Superior temporal gyrus (tissue), 1 donor: ENCODE measurements at regions not wholly inside any gene's neighbourhood (a gene's known extent, or its start where the extent isn't known, plus 50 kb on each side); places are given as distances from the start of the nearest gene placed in this dataset.
"Not testable (repeated sequence)": the region's sequence is repeated elsewhere in the genome, so short reads cannot be mapped to it uniquely, and the experiment has no call there.

Experiments
- DNase-seq: peaks from one replicate; pipeline ENCODE4 v3.0.0-alpha.2; 2016; ENCODE audit errors: extremely low spot score

DNA sequence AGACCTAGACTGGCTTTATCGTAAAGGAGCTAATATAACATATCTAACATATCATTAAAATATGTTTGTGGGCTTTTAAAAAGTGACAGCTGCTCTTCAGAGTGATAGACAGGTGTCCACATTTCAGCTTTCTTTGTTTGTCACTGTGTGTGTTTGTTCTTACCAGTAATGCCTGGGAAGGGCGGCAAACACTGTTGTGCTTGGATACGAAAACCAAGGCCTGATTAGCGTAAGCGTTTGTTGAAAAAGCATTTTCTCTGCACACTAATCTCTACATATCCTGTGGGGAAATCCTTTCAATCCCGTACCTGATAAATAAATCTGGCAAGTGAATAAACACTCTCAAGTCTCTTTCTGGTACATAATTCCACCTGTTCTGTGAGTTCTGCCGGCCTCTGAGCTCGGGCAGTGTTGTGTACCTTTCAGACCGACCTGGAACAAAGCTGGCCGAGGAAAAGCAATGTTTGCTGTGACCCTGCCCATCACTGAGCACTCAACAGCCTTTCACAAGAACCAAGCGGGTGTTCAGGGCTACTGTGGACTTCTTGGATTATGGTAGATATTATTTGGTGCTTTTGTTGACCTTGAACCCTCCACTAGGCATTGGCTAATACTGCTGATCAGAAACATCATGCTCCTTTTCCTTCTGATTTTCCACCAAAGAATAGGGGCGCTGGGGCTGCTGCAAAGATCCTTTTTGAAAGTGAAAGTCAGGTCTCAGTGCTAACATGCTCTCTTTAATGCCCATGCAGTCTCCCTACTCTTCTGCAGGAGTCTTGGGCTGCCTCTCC, 100.4 kb downstream of the CD83 start:
- no peak for DNase-seq

DNA sequence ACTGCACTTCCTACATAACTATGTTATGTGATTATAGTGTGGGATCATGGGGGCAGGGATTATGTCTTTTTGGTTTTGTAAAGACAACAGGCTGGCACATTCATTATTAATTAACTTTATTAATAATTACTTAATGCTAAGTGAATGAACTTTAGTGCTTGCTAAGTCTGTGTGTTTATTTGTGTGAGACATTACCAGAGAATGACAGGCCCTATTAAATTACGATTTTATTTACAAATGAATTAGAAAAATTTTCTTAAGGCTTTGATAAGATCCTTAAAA, 100.9 kb downstream of the CD83 start:
- no peak for DNase-seq

DNA sequence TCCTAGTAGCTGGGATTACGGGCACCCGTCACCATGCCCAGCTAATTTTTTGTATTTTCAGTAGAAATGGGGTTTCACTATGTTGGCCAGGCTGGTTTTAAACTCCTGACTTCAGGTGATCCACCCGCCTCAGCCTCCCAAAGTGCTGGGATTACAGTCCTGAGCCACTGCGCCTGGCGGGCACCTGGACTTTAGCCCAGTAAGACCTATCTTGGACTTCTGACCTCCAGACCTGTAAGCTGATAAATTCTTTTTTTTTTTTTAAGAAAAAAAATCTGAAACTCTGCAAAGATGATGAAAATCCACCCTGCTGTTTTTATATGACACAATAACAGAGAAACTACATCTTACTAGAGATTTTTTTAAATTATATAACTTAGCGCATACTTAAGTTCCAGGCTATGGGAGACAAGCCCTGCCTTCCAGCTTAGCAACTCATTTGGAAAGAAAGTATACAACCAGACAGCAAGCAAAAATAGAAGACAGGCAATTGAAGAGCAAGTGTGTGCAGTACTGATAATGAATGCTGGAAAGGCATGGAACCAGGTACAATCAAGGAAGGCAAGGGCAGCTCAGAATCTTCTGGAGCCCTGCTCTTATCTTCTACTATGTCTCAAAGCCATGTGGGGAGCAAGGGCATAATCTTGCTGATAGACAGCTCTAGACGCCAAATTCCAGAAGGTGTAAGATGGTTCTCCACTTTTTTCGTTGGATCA, 104.2 kb downstream of the CD83 start:
- no peak for DNase-seq

DNA sequence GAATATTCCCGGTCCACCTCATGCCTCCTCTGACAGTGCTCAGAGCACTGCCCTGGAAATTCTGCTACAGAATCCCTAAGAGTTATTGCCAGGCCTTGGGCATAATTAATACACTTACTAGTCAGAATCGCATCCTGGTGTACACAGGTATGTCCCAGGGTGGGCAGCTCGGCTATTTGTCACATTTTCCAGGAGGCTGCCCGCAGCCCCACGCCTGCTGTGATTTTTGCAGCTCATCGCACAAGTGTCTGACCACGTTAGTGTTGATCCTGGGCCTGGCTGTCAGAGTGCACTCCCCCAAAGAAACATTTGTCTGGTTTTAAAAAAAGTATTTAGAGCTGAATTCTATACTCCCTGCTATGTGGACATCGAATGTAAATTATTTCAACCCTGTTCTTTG, 105.4 kb downstream of the CD83 start:
- no peak for DNase-seq

DNA sequence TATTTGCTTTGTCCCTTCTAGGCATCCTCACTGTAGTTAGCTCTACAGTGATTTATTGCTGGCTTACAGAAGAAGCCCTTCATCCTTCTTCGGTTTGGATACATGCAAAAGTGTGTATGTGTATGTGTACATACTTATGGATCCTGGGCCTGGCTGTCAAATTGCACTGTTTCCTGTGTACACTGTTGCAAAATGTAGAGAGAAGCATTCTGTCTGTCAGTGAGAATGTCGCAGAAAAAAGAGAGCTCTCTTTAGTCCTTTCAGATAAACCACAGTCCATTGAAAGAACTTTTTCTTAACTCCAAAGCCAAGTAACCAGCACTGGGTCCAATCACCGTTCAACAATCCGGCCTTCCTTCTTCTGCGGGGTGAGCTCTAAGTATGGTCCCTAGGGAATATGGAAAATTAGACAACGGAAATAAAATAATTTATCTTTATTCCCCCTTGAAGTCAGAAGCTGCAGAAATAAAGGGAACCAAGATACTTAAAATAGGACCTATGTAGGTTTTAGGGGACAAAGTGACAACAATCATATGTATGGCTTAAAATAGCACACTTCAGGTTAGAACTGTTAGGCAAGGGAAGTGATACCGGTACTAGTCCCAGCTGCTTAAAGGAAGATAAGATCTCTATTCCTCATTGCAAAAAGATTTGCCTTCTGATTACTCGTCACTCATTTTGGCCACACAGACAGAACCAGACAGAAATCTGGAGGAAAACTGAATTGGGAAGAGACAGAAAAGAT, 107.0 kb downstream of the CD83 start:
- DNase-seq: no peak

DNA sequence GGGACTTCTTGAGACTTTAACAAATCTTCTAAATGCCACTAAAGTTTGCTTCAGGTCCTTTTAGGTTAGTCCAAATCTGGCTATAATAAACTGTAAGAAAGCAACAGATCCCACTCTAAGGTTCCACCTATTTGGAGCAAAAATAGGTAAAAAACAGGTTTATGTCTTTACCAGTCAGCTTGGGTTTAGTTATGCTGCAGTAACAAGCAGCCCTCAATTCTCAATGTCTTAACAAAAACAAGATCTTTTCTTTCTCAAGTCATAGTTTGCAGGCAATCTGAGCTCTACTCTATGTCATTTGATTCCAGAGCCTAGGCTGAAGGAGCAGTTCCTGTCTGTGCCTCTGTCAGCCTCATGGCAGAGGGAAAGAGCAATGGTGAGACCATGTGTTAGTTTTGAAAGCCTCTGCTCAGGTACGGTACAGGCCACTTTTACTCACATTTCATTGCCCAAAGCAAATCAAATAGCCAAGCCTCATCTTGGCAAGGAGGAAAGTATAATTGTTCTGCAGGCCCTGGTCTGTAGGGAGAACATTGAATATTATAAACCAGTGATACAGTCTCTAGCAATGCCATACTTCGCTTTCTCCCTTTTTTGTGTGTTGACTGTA, 108.6 kb downstream of the CD83 start:
- no peak for DNase-seq

DNA sequence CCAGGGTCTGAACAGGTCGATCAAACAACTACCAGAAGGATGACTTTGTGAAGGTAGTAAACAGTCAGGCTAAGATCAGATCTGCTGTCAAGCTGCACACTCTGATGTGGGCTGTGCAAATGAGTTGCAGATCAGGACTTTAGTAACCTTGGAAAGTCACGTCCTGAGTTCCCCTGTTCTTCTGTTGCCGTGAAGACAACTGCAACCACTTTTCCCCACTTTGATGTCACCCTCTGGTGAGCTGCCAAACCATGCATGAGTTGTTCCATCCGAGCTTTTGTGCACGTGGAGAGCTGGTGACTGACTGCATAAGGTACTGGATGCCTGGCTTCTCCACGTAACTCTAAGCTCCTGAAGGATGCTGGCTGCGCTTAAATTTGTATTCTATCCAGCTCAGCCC, 111.0 kb downstream of the CD83 start:
- DNase-seq: no peak

DNA sequence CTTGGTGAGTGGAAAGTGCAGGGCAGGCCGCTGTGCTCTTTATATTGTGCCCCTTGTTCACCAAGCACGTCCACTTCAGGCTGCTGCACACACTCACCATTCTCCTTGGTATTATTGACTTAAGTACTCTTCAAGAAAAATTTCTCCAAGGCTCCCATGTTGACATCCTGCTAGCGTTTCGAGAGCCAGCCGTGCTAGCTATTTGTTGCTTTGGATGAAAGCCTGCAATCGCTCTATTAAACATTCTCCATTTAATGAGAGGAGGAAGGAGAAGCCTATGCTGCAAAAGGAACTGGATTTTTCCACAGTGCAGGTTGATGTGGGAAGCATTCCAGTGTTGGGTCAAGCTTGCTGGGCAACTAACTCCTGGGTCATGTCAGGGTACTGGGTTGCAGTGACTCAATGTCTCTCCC, 113.5 kb downstream of the CD83 start:
- no peak for DNase-seq

DNA sequence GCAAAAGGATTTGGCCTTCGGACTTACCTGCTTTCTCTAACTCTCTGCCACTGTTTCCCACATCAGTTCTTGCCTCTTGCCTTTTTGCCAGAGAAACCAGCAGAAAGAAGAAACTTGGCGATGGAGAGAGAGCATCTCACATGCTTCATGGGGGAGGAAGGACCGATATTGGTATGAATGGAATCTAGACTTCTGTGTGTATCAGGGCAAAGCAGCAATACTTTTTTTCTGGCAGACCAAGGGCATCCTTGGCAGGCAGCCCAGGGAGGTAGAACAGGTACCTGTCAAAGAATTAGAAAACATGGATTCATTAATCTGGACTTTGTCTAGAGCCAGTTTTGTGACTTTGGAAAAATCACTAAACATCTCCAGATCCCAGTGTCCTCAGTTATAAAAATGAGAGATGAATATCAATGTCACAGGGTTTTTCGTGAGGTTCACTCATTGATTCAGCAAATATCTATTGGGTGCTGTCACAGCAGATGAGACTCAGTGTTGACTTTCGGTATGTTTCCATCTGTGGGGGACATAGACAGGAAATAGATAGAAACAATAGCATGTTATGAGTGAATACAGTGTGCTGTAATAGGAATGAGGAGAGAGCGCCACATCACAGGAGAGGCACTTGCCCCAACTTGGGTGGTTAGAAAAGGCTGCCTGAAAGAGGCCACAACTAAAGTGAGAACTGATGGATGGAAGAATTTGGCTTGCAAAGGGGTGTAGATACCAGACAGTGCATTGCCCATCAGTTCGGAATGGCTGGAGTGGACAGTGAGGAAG, 114.1 kb downstream of the CD83 start:
- no peak for DNase-seq

DNA sequence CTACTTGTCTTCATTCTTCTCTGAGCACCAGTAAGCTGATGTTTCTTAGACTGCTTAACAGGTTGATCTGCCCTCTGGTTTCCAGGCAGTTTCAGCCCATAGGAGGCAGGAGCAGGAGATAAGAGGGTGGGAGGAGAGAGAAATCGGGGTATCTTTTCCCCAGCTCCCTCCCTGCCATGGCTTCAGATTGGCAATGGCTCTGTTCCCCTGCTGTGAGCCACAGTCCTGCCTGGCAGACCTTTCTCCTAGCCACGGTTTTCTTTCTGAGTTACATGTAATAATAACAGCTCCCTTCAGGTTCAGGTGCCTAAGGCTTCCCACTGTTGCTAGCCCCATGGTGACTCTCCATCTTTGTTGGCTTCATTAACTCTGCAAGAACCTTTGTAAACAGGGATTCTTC, 115.3 kb downstream of the CD83 start:
- no peak for DNase-seq

DNA sequence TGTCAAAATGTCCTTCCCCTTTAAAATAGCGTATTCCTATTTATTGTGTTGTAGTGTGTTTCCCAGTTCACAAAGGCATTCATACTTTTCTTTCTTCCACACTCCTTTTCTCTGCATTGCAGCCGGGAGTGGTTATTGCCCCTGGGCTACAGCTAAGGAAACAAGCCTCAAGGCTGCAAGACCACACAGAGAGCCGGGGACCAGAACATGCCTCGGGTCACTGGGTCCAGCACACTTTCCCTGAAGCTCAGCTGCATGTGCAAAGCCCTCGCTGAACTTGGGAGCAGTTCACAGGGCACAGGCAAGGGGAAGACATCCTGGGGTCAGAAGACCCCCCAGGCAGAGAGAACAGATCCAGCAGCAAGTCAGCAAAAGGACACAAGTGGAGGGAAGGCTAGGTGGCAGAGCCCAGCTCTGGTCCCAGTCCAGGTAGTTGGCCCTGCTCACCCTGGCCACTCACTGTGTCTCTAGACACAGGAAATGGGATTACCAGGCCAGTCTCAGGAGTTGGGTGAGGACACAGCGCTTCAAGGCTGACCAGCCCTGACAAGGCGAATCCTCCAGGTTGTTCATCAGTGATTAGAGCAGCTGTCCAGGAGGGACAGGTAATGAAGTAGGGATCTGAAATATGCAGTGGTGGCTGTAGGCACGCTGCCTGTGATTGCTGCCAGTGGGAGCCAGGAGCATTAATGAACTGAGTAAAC, 118.2 kb downstream of the CD83 start:
- no peak for DNase-seq

DNA sequence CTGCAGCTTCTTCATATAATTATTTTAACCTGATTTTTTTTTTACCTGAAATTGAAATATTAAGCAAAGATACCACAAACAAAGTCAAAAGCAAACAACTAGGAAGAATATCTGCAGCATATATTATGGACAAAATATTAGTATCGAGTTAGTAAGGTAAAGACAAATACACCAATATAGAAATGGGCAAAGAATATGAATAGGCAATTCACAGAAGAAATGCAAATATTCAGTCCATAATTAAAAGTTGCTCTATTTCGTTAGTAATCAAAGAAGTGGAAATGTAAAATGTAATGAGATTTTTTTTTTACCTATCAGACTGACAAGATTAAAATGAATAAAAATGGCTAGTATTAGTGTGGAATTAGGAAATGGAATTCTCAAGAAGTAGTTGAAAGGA, 121.5 kb downstream of the CD83 start:
- DNase-seq: no peak

DNA sequence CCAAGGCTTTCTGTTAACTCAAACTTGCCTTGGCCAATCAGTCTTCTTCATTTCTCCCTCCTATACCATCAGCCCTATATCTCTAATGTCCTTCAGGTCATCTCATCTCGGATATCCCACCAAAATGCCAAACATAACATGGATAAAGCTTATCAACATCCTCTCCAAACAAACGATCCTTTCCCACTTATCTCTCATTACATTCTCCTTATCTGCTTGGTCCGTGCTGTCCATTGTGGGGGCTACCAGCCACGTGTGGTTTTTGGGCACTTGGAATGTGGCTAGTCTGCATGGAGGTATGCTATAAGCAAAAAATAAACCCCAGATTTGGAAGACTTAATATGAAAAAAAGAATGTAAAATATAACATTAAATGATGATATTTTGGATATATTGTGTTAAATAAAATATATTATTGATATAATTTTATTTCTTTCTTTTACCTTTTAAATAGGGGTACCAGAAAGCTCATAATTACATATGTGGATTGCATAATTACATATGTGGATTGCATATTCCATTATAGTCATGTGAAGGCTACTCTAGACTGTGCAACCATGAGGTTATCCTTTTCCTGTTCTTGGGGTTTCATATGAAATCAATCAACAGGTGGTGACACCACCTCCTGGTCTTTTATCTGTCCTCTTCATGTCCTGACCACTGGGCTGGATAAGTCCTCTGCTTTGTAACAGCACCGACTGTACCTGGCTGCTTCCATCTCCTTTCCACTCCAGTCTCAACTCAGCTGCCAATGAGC, 123.0 kb downstream of the CD83 start:
- no peak for DNase-seq

DNA sequence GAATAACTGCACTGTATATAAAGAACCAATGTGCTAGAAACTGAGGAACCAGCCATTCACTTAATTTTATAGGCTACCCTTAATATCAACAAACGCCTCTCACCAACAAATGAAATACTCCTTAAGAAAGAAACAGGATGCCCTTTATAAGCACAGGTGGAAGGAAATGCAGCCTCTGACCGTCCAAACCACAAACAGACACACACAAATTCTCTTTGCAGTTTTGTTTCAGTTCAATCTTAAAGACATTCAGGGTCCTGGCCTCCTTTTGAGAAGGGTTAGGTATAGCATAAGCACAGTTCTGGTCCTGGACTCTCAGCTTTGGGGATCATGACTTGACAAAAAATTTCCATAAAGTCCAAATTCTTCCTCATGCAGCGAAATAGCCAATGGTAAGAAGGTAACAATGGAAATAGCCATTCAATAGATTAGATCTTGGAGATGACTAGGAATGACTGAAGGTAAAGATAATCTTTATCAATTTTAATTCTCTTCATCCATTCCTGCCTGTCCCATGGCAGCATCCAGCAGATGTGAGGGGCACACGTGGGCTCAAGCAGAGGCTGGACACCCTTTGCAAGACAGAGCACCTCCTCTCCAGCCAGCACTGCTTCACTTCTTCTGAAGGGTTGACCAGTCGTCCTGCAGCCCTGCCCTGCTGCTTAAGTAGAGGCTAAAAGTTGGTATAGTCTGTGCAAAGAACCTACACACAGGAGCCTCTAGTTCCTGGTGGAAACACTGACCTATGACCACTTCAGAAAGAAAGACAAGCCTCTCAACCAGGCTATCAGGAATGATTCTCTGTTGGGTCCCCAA, 123.9 kb downstream of the CD83 start:
- no peak for DNase-seq

DNA sequence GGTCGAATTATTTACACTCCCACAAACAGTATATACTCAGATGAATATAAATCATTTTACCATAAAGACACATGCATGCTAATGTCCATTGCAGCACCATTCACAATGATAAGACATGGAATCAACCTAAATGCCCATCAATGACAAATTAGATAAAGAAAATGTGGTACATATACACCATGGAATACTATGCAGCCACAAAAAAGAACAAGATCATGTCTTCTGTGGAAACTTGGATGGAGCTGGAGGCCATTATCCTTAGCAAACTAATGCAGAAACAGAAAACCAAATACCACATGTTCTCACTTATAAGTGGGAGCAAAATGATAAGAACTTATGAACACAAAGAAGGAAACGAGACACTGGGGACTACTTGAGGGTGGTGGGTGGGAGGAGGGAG, 125.3 kb downstream of the CD83 start:
- not testable (repeated sequence) for DNase-seq

DNA sequence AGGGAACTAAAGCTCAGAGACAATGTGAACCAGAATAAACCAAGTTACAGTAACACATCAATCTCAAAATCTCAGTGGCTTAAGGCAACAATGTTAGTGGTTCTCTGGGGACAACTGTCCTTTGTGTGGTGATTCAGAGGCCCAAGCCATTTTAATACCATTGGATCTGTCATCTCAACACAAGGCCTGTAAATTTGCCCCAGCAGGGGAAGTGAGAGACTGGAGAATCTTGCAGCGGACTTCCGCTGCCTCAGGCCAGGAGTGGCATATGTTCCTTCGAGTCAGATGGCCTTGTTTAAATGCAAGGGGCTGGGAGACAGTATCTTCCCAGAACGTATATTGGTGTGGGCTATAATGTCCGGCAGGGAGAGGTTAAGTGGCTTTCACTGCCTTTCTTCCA, 126.0 kb downstream of the CD83 start:
- DNase-seq: no peak

DNA sequence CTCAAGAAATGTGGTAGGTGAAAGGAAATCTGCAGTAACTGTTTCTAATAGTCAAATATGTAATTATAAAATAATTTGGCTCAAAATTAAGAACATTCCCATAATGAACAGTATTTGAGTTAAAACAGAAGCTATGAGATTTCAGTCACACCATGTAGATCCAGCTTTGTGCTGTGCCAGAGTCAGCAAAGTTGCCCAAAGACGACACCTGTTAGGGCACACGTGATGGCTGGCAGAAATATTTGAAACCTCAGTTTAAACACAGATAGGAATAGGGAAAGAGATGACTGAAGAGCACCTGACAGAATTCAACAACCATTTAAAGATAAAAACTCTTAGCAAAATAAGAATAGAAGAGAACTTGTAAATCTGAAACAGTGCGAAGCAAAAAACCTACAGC, 129.3 kb downstream of the CD83 start:
- no peak for DNase-seq

DNA sequence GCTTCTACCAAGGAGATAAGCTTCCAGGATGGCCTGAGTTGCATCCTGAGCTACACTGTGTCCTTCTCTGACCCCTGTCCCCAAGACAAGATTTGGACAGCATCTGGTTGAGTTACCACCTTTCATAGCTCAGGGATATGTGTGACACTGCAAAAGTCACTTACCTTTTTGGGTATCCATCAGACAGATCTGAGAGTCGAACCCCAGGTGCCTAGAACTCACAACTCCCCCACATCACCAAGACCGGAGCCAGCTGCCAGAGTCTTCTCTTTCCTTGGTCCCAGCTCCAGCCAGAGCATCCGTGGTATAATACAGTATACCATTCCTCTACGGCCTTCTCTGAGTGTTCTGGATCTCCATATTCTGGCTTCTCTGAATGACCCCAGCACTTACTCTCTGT, 133.0 kb downstream of the CD83 start:
- no peak for DNase-seq

DNA sequence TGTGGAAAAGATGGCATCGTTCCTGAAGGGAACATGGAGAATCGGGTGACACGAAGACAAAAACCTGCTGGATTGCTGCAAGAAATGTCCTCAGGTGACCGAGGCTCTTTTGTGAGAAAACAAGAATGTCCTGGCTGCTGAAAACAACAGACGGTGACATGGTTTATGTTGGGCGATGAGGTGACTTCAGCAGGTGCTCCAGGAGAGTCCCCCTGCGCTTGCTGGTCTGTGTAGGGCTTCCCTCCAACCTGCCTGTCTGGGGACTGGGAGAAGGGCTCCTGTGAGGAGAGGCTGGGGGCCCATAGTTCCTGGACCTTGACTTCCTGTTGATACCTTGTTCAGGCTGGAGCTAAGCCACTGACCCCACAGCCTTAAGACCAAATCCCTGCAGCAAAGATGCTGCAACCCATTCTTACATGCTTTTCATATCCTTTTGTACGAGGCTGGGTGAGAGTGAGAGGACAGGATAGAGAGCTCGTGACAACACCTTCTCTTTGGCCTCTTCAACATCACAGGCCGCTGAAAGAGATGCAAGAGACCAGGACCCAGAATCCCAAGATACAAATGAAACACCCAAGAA, 134.8 kb downstream of the CD83 start:
- no peak for DNase-seq
